ENCODE measurements at regions not wholly inside any gene's neighbourhood (a gene's known extent, or its start where the extent isn't known, plus 50 kb on each side); places are given as distances from the start of the nearest gene placed in this dataset.
A peak's percentile ranks its signal among the peaks of the same experiment; 100 is the strongest.

- no peak overlapping the region for H3K27ac ChIP-seq
- intact Hi-C loops (cut with DNase I), result no loop called here
- WGBS, 3 donors, result 8 to 11% (median 8%) methylated on average over 19 to 30 of the region's 30 CpGs
Observed at GRCh38 chr12:77325511-77326236, 260.3 kb upstream of the E2F7 start.

DNA sequence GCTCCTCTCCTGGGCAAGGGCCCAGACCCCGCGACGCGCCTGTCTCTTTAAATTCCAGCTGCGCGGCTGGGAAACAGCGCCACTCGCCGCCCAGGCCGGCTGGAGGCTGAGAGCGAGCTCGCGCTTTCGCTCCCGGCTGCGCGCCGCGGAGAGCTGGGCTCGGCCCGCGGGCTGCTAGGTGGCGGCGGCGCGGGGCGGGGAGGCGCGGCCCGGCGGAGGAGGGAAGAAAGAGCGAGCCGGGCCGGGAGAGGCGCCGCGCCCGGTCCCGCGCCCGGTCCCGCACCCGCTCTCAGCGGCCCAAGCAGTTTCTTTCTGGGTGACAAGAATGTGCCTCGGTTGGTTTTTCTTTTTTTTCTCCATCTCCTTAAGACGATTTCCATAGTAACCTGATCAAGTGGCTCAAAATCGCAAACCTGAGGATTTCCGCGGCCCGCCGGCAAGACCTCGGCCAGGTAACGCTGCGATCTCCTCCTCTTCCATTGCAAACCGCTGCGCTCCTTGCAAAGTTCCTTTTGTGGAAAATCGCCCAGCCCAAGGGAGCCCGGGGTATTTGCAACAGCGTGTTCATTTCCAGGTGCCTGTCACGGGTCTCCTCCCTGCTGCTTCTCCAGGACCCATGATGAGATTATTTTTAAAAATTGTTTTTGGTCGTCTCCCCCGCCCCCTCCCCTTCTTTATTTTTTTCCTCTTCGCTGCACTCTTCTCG, 259.5 kb upstream of the E2F7 start:
- Histone ChIP-seq H3K4me3 (peak overlapping the region; percentile 68), H3K27ac (no peak overlapping the region), H3K27me3 (ENCODE audit: insufficient read depth in 3 of 3, low read length in 2 of 3) (peaks cover 3 to 21% (median 4%) of the 10 kb centered on the region in 3 donors), H3K36me3 (ENCODE audit: insufficient read depth in 1 of 2, low read depth in 1 of 2) (no peaks in the 10 kb centered on the region), H3K4me1 (no peaks in the 10 kb centered on the region), H3K9me3 (no peaks in the 10 kb centered on the region)
- 0 to 1% (median 0%) methylated on average over 43 to 64 of the region's 64 CpGs for WGBS, 3 donors
- no peak for TF ChIP-seq CTCF (IDR thresholded peaks at IDR 0.05)
- ATAC-seq (peak; percentile 67 to 94 (median 86)), DNase-seq (peak; percentile 65 to 70)
- intact Hi-C loops (cut with DNase I), result no loop called here

More at GRCh38 chr12:77325511-77326236, 260.3 kb upstream of the E2F7 start:
- peaks cover 3 to 21% (median 4%) of the 10 kb centered on the region in 3 donors for H3K27me3 ChIP-seq (ENCODE audit: insufficient read depth in 3 of 3, low read length in 2 of 3)
- DNase-seq (no peak), ATAC-seq (no peak)
- H3K4me3 ChIP-seq, result peak overlapping the region; percentile 68
- no peaks in the 10 kb centered on the region for H3K9me3 ChIP-seq
- no peaks in the 10 kb centered on the region for H3K4me1 ChIP-seq
- H3K36me3 ChIP-seq (ENCODE audit: insufficient read depth in 1 of 2, low read depth in 1 of 2), result no peaks in the 10 kb centered on the region
- TF ChIP-seq CTCF (IDR thresholded peaks at IDR 0.05), result no peak

DNA sequence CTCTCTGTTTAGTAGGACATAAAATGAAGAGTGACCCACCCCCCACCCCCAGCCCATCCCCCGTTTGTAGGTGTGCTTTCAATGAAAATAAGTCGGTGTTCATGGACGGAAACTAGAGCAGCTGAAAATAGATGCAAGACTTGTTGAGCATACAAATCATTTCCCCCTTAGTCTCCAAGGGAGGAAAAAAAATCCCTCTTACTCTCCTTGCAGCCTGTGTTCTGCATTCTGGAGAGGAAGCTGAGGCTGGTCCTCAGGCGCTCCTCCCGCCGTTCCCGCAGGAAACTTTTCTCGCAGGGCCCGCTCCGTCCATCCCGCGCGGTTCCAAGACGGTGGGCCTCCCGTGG, 259.0 kb upstream of the E2F7 start:
- H3K27ac ChIP-seq, result no peak overlapping the region
- ATAC-seq (no peak), DNase-seq (no peak)
- intact Hi-C loops (cut with DNase I), result no loop called here
- no peaks in the 10 kb centered on the region for H3K4me1 ChIP-seq
- peaks cover 3 to 21% (median 4%) of the 10 kb centered on the region in 3 donors for H3K27me3 ChIP-seq (ENCODE audit: insufficient read depth in 3 of 3, low read length in 2 of 3)
- no peaks in the 10 kb centered on the region for H3K9me3 ChIP-seq
- no peak for TF ChIP-seq CTCF (IDR thresholded peaks at IDR 0.05)
- WGBS, 3 donors, result 2 to 3% (median 2%) methylated on average over 15 of the region's 15 CpGs
- H3K36me3 ChIP-seq (ENCODE audit: insufficient read depth in 1 of 2, low read depth in 1 of 2), result no peaks in the 10 kb centered on the region
- peak overlapping the region; percentile 68 for H3K4me3 ChIP-seq

DNA sequence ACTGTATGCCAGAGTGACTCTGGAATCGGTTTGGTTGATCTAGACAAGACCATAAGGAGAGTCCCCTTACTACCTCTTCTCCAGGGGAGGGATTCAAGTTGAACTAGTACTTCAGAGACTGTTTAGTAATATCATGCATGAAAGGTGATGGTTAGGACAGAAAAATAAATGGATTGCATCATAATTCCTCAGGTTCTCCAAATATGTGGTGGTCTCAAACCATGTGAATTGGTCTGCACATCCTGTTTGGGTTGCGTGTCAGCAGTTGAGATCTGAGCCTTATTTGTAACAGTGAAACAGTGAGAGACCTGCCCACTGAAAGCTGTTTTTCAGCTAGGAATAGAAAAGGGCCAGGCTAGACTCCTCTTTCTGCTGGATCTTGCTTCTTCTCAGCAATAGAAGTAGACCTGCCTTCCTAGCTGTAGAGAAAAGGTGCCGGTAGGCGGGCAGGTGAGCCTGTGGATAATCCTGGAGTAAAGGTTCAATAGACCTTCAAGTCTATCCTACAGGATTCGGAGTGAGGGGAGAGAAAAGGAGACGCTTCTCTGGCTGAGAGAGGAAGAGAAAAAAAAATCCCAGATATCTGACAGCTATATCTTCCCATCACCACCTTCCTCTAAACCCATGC, 258.5 kb upstream of the E2F7 start:
- H3K27ac ChIP-seq, result no peak overlapping the region
- intact Hi-C loops (cut with DNase I), result no loop called here
- no peaks in the 10 kb centered on the region for H3K36me3 ChIP-seq (ENCODE audit: insufficient read depth in 1 of 2, low read depth in 1 of 2)
- H3K27me3 ChIP-seq (ENCODE audit: insufficient read depth in 3 of 3, low read length in 2 of 3), result peaks cover 3 to 21% (median 4%) of the 10 kb centered on the region in 3 donors
- H3K9me3 ChIP-seq, result no peaks in the 10 kb centered on the region
- TF ChIP-seq CTCF (IDR thresholded peaks at IDR 0.05), result no peak
- no peaks in the 10 kb centered on the region for H3K4me1 ChIP-seq
- ATAC-seq (no peak), DNase-seq (no peak)
- 77 to 84% (median 83%) methylated on average over 6 of the region's 6 CpGs for WGBS, 3 donors
- no peak overlapping the region for H3K4me3 ChIP-seq

Data from psoas muscle (tissue), 7 donors.